Right renal pelvis (tissue), 4 donors: ENCODE measurements at regions not wholly inside any gene's neighbourhood (a gene's known extent, or its start where the extent isn't known, plus 50 kb on each side); places are given as distances from the start of the nearest gene placed in this dataset.

Source experiments
- DNase-seq, 4 donors: peaks; one replicate each; pipeline ENCODE4 v3.0.0-alpha.2; 2013; ENCODE audit warnings: low read depth in 4 of 4, low spot score in 3 of 4, missing footprints in 1 of 4

GRCh38 chr15:25228261-25228660 is 210.6 kb downstream of the UBE3A start:
- no peak for DNase-seq

DNA sequence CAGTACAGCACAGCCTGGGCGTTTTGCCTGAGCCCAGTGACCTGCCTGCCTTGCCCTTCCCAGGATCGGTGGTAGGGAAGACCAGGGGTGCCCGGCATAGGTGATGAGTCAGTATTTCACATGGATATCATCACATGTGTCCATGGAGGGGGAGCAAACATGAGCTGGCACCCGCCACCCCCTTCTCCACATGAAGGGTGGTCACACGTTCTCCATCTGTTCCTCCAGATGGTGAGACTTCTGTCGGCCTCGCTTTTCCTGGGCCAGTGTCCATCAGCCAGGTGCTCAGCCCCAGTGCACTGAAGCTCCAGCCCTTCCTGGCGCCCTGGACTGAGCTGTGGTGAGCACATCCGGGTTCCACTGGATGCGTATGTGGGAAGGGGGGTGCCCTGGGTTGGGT is 208.4 kb downstream of the UBE3A start:
- DNase-seq, result no peak

DNA sequence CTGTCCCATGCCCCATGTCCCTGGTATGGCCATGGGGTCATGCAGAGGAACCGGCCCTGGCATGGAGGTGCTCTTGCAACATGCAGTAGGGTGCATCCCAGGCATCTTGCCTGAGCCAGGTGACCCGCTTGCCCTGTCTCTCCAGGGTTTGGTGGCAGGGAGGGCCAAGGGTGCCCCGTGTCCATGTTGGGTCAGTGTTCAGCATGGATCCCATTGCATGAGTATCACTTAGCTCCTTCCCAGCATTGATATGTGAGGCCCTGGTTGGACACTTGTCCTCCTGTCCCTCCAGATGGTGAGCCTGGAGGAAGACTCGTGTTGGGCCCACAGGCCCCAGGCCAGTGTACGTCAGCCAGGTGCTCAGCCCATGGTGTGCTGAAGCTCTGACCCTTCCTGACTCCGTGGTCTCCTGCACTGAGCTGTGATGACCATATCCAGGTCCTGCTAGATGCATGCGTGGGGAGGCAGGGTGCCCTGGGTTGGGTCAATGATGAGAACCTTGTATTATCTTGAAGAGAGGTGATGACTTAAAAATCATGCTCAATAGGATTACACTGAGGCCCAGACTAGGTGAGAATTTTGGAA is 205.0 kb downstream of the UBE3A start:
- DNase-seq, result no peak

DNA sequence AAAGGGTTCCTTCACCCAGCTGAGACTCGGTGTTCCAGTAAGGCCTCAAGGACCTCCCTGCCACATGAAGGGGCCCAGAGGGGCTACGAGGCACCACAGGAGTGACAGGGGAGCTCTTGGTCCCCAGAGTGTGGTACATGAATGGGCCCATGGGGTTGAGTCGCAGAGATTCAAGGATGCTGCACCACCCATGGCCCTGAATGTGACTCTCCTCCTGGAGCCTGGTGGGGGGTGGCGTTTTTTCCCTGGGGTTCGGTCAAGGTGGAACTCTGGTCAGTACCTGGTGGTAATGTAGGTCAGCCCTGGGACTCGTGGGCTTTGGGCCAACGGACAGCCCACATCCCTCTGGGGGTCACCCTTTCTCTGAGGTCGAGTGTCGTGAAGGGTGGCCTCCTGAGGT is 204.0 kb downstream of the UBE3A start:
- no peak for DNase-seq

- DNase-seq, result no peak
These were observed 203.4 kb downstream of the UBE3A start for GRCh38 chr15:25235391-25235790.

GRCh38 chr15:25236143-25236860 is 202.5 kb downstream of the UBE3A start:
- DNase-seq, result no peak

- DNase-seq, result no peak
These were observed 202.0 kb downstream of the UBE3A start for GRCh38 chr15:25236861-25237155.

DNA sequence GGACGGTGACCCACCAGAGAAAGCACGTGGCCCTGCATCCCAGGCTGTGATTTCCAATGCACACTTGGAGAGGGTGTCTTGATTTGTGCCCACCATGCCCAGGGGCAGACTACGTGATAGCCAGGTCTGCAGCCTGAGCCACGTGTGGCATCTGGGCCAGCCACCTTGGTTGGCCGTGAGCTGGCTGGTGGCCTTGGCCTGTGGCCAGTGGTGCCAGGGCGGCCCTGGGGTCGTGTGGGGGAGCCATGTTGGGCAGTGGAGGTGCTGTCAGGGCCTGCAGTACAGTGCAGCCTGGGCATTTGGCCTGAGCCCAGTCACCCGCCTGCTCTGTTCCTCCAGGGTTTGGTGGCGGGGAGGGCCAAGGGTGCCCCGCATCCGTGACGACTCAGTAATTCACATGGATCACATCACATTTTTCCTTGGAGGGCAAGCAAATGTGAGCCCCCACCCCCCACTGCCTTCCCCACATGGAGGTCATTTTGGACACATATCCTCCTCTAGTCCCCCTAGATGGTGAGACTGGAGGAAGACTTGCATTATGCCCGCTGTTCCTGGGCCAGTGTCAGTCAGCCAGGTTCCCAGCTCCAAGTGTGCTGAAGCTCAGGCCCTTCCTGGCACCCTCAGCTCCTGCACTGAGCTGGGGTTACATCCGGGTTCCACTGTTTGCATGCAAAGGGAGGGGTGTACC is 201.4 kb downstream of the UBE3A start:
- no peak for DNase-seq

DNA sequence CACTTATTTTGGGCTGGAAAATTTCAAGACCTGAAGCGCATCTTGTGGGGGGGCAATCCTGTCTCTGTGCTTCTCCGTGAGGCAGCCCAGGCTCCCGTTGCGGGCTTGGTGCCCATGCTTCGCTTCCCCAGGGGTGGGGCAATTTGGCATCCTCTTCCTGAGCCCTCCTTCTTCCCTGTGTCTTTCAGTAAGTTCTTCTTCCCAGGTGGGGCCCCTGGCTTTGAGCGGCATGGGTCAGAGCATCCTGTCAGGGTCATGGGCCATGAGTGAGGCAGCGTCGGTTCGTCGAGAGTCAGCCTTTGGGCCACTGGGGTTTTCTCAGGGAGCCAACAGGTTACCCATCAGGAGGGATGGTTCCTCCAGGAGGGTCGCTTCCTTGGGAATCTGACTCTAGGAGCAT is 200.7 kb downstream of the UBE3A start:
- no peak for DNase-seq

DNA sequence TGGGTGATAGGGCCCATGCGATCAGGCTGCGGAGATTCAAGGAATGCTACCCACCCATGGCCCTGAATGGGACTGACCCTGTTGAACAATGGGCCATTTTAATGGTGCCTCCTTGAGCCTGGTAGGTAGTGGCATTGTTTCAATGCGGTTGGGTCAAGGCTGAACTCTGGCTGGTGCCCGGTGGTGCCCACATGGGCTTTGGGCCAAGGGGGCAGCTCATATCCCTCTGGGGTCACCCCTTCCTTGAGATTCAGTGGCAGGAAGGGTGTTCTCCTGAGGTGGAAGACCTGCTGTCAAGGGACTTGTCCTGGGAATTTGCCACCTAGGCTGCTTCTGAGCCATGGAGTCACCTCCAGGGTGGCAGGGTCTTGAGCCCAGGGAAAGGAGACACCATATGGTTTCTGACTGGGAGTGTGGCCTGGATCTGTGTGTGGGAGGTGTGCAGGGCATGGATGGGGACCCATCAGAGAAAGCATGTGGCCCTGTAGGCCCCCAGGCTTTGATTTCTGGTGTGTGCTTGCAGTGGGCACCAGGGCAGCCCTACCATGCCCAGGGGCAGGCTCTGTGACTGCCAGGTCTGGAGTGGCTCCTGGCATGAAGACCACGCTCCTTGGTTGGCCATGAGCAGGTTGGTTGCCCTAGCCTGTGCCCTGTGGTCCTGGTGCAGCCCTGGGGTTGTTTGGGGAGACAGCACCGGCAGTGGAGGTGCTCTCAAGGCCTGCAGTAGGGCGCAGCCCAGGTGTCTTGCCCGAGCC is 199.9 kb downstream of the UBE3A start:
- no peak for DNase-seq

- DNase-seq, result no peak
These were observed 199.1 kb downstream of the UBE3A start for GRCh38 chr15:25239471-25240345.

- no peak for DNase-seq
These were observed 198.3 kb downstream of the UBE3A start for GRCh38 chr15:25240461-25241021.

GRCh38 chr15:25241241-25241801 is 197.5 kb downstream of the UBE3A start:
- DNase-seq, result no peak

DNA sequence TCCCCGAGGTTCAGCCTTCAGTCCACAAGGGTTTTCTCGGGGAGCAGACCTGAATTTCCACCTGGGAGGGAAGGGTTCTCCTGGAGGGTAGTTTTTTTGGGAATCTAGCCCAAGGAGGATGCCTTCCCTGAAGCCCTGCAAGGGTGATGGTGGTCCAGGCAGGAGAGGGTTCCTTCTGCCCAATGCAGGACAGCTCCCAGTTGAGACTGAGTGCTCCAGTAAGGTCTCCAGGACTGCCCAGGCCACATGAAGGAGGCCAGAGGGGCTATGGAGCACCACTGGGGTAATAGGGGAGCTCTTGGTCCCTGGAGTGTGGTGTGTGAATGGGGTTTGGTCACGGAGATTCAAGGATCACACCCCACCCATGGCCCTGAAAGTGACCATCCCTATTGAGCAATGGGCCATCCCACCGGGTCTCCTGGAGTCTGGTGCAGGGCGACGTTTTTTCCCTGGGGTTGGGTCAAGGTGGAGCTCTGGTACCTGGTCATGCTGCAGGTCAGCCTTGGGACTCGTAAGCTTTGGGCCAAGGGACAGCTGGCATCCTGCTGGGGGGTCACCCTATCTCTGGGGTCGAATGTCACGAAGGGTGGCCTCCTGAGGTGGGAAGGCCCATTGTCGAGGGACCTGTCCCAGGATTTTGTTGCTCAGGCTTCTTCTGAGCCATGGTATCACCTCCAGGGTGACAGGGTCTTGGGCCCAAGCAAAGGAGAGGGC is 196.5 kb downstream of the UBE3A start:
- no peak for DNase-seq

- no peak for DNase-seq
These were observed 195.6 kb downstream of the UBE3A start for GRCh38 chr15:25242957-25243799.

- DNase-seq, result no peak
These were observed 195.1 kb downstream of the UBE3A start for GRCh38 chr15:25243800-25244097.

GRCh38 chr15:25244731-25245585 is 193.9 kb downstream of the UBE3A start:
- DNase-seq, result no peak
